ENCODE measurements at regions not wholly inside any gene's neighbourhood (a gene's known extent, or its start where the extent isn't known, plus 50 kb on each side); places are given as distances from the start of the nearest gene placed in this dataset.

- TF ChIP-seq, protein P1, sequence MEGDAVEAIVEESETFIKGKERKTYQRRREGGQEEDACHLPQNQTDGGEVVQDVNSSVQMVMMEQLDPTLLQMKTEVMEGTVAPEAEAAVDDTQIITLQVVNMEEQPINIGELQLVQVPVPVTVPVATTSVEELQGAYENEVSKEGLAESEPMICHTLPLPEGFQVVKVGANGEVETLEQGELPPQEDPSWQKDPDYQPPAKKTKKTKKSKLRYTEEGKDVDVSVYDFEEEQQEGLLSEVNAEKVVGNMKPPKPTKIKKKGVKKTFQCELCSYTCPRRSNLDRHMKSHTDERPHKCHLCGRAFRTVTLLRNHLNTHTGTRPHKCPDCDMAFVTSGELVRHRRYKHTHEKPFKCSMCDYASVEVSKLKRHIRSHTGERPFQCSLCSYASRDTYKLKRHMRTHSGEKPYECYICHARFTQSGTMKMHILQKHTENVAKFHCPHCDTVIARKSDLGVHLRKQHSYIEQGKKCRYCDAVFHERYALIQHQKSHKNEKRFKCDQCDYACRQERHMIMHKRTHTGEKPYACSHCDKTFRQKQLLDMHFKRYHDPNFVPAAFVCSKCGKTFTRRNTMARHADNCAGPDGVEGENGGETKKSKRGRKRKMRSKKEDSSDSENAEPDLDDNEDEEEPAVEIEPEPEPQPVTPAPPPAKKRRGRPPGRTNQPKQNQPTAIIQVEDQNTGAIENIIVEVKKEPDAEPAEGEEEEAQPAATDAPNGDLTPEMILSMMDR (IDR thresholded peaks at IDR 0.05): no peak
- no peak for TF ChIP-seq EZH2 (IDR thresholded peaks at IDR 0.05; ENCODE audit: borderline replicate concordance, insufficient read depth, low read depth, low read length, poor library complexity, severe bottlenecking)
Observed at GRCh38 chr13:59263531-59263930, 900.2 kb downstream of the DIAPH3 start.
